ENCODE measurements at regions not wholly inside any gene's neighbourhood (a gene's known extent, or its start where the extent isn't known, plus 50 kb on each side); places are given as distances from the start of the nearest gene placed in this dataset.

DNA sequence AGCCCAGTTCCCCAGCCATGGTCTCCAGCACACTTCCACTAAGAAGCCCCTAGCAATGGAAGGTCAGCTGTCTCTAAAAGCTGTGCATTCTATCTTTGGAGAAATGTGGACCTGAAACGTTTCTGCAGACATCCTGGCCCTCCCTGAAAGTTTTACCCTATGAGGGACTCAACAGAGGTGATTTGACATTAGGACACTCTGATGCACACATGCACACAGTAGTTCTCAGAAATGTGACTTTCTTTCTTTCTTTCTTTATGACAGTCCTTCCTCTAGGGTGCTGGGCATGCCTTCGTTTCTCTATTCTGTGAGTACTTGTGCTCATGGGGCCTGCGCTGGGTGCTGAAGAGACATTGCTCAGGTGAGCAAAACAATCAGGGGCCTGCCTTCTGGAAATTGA, 857.3 kb downstream of the RNF144A start:
- no peaks in the 10 kb centered on the region for H3K36me3 ChIP-seq
- 72 to 76% methylated on average over 3 of the region's 3 CpGs for WGBS, 2 donors
- H3K27me3 ChIP-seq: no peaks in the 10 kb centered on the region
- TF ChIP-seq, protein P1, sequence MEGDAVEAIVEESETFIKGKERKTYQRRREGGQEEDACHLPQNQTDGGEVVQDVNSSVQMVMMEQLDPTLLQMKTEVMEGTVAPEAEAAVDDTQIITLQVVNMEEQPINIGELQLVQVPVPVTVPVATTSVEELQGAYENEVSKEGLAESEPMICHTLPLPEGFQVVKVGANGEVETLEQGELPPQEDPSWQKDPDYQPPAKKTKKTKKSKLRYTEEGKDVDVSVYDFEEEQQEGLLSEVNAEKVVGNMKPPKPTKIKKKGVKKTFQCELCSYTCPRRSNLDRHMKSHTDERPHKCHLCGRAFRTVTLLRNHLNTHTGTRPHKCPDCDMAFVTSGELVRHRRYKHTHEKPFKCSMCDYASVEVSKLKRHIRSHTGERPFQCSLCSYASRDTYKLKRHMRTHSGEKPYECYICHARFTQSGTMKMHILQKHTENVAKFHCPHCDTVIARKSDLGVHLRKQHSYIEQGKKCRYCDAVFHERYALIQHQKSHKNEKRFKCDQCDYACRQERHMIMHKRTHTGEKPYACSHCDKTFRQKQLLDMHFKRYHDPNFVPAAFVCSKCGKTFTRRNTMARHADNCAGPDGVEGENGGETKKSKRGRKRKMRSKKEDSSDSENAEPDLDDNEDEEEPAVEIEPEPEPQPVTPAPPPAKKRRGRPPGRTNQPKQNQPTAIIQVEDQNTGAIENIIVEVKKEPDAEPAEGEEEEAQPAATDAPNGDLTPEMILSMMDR (IDR thresholded peaks at IDR 0.05): no peak
- H3K27ac ChIP-seq: no peak overlapping the region
- intact Hi-C loops (cut with DNase I): no loop called here
- no peak overlapping the region for H3K4me3 ChIP-seq
- ATAC-seq: no peak
- DNase-seq: no peak
- no peaks in the 10 kb centered on the region for H3K4me1 ChIP-seq
- H3K9me3 ChIP-seq: no peaks in the 10 kb centered on the region
- FAIRE-seq: no peak

DNA sequence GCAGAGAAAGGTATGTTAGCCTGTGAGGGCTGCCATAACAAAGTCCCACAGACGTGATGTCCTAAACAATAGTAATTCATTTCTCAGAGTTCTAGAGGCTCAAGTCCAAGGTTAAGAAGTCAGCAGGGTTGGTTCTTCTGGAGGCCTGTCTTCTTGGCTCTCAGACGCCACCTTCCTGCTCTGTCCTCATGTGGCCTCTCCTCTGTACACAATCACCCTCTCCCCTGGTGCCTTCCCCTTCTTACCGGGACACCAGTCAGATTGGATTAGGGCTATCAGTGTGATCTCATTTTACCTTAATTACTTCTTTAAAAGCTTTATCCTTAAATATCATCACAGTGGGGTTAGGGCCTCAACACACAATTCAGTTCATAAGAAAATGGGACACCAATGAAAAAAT, 860.5 kb downstream of the RNF144A start:
- no peaks in the 10 kb centered on the region for H3K9me3 ChIP-seq
- DNase-seq: no peak
- H3K36me3 ChIP-seq: no peaks in the 10 kb centered on the region
- intact Hi-C loops (cut with DNase I): no loop called here
- TF ChIP-seq, protein P1 (IDR thresholded peaks at IDR 0.05): no peak
- no peaks in the 10 kb centered on the region for H3K4me1 ChIP-seq
- H3K27me3 ChIP-seq: no peaks in the 10 kb centered on the region
- no peak for FAIRE-seq
- no peak overlapping the region for H3K27ac ChIP-seq
- 78 to 86% methylated on average over 3 of the region's 3 CpGs for WGBS, 2 donors
- ATAC-seq: no peak
- no peak overlapping the region for H3K4me3 ChIP-seq

DNA sequence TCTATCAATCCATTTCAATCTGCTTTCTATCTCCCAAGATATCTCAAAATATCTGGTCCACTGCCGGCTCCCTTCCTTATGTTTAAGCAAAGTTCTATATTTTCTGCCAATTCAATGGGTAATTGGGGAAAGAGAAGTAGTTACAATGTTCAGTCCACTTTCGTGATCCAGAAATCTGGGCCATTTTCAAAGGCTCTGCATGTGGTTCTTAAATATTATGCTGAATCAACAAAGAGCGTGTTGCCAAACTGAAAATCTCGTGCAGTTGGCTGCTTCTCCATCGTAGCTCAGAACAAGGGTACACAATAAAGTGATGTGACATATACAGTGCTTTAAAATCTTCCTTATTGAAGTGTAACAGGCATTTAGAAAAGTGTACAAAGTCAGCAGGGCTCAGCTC, 863.1 kb downstream of the RNF144A start:
- FAIRE-seq (no peak), DNase-seq (no peak), ATAC-seq (no peak)
- Histone ChIP-seq H3K4me1 (no peaks in the 10 kb centered on the region), H3K9me3 (no peaks in the 10 kb centered on the region), H3K36me3 (no peaks in the 10 kb centered on the region), H3K27ac (no peak overlapping the region), H3K27me3 (no peaks in the 10 kb centered on the region), H3K4me3 (no peak overlapping the region)
- intact Hi-C loops (cut with DNase I): no loop called here
- 82 to 84% methylated on average over 5 of the region's 5 CpGs for WGBS, 2 donors
- TF ChIP-seq, protein P1 (IDR thresholded peaks at IDR 0.05): no peak

DNA sequence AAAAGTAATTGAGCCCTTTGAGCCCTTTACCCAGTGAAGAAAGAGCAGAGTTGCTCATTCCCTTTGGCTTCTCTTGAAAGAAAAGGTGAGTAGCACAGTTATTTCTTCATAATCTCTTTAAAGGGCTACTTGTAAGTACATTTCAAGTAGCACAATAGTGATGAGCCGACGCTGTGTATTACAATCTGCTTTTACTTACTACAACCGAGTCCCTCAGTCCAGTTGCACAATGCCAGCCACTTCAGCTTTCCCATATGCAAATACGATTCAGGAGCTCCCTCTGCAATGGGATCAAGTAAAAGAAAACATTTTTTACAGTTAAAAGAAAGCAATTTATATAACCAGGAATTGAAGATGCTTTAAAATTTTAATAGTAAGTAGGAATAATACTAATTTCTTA, 868.5 kb downstream of the RNF144A start:
- ATAC-seq (no peak), FAIRE-seq (no peak), DNase-seq (no peak)
- WGBS, 2 donors: 90 to 93% methylated on average over 4 of the region's 4 CpGs
- intact Hi-C loops (cut with DNase I): no loop called here
- H3K9me3 ChIP-seq: no peaks in the 10 kb centered on the region
- H3K27me3 ChIP-seq: no peaks in the 10 kb centered on the region
- H3K27ac ChIP-seq: no peak overlapping the region
- H3K4me3 ChIP-seq: no peak overlapping the region
- H3K36me3 ChIP-seq: no peaks in the 10 kb centered on the region
- TF ChIP-seq, protein P1 (IDR thresholded peaks at IDR 0.05): no peak
- H3K4me1 ChIP-seq: no peaks in the 10 kb centered on the region

DNA sequence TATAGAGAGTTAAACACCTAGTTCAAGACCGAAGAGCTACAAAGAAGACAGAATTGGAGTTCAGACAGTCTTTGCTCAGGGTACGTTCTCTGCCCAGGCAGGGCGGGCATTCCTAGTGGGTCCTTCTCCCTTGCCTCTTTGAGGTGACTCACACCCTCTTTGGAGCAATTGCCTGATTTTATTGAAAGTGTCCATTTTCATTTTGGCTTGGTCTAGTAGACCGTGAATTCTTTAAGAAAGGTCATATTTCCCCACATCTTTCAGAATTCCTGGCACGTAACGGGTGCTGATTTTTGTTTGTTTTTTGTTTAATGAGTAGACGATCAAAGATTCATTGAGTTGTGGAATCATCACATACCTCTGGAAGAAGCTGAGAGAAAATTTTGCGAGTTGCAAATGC, 871.5 kb downstream of the RNF144A start:
- FAIRE-seq (no peak), ATAC-seq (no peak), DNase-seq (no peak)
- Histone ChIP-seq H3K36me3 (no peaks in the 10 kb centered on the region), H3K4me3 (no peak overlapping the region), H3K4me1 (peaks cover 5 to 23% (median 10%) of the 10 kb centered on the region in 3 donors), H3K27me3 (no peaks in the 10 kb centered on the region), H3K27ac (no peak overlapping the region), H3K9me3 (no peaks in the 10 kb centered on the region)
- WGBS, 2 donors: 71 to 75% methylated on average over 8 of the region's 8 CpGs
- intact Hi-C loops (cut with DNase I): no loop called here
- TF ChIP-seq, protein P1 (IDR thresholded peaks at IDR 0.05): no peak
